IMR-90 (cell line): ENCODE measurements at regions not wholly inside any gene's neighbourhood (a gene's known extent, or its start where the extent isn't known, plus 50 kb on each side); places are given as distances from the start of the nearest gene placed in this dataset.

Experiments
- ATAC-seq: fragments of 200-7000 bp; cut with Tn5 transposase; 2 replicates; pipeline ENCODE4 v1.9.1; 2020; ENCODE audit warnings: low read depth, mild to moderate bottlenecking, moderate library complexity
- BruUV-seq: library from RNA; stranded (reverse); fragments of 400-500 nt; replicated peaks from 2 replicates; lab custom pipeline; 2021; lab: Mats Ljungman, UMichigan
- CTCF ChIA-PET: fragments of 300-600 bp; formaldehyde crosslinking; extraction: SDS; loops from one replicate; lab custom pipeline; 2021; ENCODE audit warnings: antibody characterized with exemption; lab: Yijun Ruan, JAX
- POLR2A ChIA-PET: fragments of 300-600 bp; sonication (Branson Sonifier 250); formaldehyde crosslinking; loops from one replicate; lab custom pipeline; 2022; ENCODE audit warnings: antibody characterized with exemption; ENCODE audit not compliant: unreplicated experiment; lab: Charles Lee
- DNase-seq: peaks from one replicate; pipeline ENCODE4 v3.0.0; 2013
- H2AFZ ChIP-seq: replicated peaks from 2 replicates; pipeline ENCODE3; 2013; ENCODE audit warnings: low read length, mild to moderate bottlenecking; ENCODE audit not compliant: poor library complexity
- H2AK5ac ChIP-seq: 2 replicates; pipeline ENCODE4 v1.6.1; 2013; ENCODE audit warnings: low read depth, low read length, inconsistent platforms
- H2AK9ac ChIP-seq: replicated peaks from 2 replicates; pipeline ENCODE3; 2013; ENCODE audit warnings: mild to moderate bottlenecking, low read depth, low read length, moderate library complexity; ENCODE audit not compliant: poor library complexity
- H2BK120ac ChIP-seq: 2 replicates; pipeline ENCODE4 v1.6.1; 2013; ENCODE audit warnings: low read depth, low read length, inconsistent platforms
- H2BK15ac ChIP-seq: 3 replicates; pipeline ENCODE4 v1.6.1; 2013; ENCODE audit warnings: low read depth, low read length, inconsistent platforms
- H2BK20ac ChIP-seq: 2 replicates; pipeline ENCODE4 v1.6.1; 2013; ENCODE audit warnings: low read depth, mild to moderate bottlenecking, inconsistent platforms, low read length, moderate library complexity
- H2BK5ac ChIP-seq: 2 replicates; pipeline ENCODE4 v1.6.1; 2013; ENCODE audit warnings: mild to moderate bottlenecking, low read depth, low read length, inconsistent platforms; ENCODE audit not compliant: poor library complexity, severe bottlenecking
- H3K14ac ChIP-seq: replicated peaks from 2 replicates; pipeline ENCODE4 v1.6.1; 2013; ENCODE audit warnings: low read depth, low read length, inconsistent platforms
- H3K18ac ChIP-seq: 2 replicates; pipeline ENCODE4 v1.6.1; 2013; ENCODE audit warnings: low read depth, low read length, control low read depth
- H3K23ac ChIP-seq: 2 replicates; pipeline ENCODE4 v1.6.1; 2013; ENCODE audit warnings: low read depth, low read length, inconsistent platforms
- H3K27ac ChIP-seq: 2 replicates; pipeline ENCODE4 v1.5.1; 2013; ENCODE audit warnings: mild to moderate bottlenecking, control low read depth, low read length; ENCODE audit not compliant: insufficient read depth
- H3K27me3 ChIP-seq: 2 replicates; pipeline ENCODE4 v1.6.1; 2013; ENCODE audit warnings: low read length; ENCODE audit not compliant: control insufficient read depth, insufficient read depth
- H3K36me3 ChIP-seq: 2 replicates; pipeline ENCODE4 v1.6.1; 2013; ENCODE audit warnings: low read length, mixed read lengths; ENCODE audit not compliant: control insufficient read depth, insufficient read depth
- H3K4ac ChIP-seq: 2 replicates; pipeline ENCODE4 v1.6.1; 2013; ENCODE audit warnings: low read depth, low read length, inconsistent platforms
- H3K4me1 ChIP-seq: 2 replicates; pipeline ENCODE4 v1.6.1; 2013; ENCODE audit warnings: low read length, mixed read lengths; ENCODE audit not compliant: control insufficient read depth, insufficient read depth
- H3K4me2 ChIP-seq: 2 replicates; pipeline ENCODE4 v1.6.1; 2013; ENCODE audit warnings: low read depth, mild to moderate bottlenecking, control low read depth, low read length, moderate library complexity
- H3K4me3 ChIP-seq: 2 replicates; pipeline ENCODE4 v1.5.1; 2013; ENCODE audit warnings: low read depth, mild to moderate bottlenecking, control low read depth, low read length, moderate library complexity; ENCODE audit not compliant: insufficient read depth
- H3K56ac ChIP-seq: 2 replicates; pipeline ENCODE4 v1.6.1; 2013; ENCODE audit warnings: low read length, inconsistent platforms; ENCODE audit not compliant: insufficient read depth; ENCODE audit errors: extremely low read depth
- H3K79me1 ChIP-seq, 2 experiments: 2 replicates each; pipeline ENCODE4 v1.6.1; 2013; ENCODE audit warnings: low read length in 2 of 2, inconsistent platforms in 1 of 2, low read depth in 1 of 2
- H3K9ac ChIP-seq: 2 replicates; pipeline ENCODE4 v1.6.1; 2013; ENCODE audit warnings: low read depth, low read length, control low read depth
- H3K9me1 ChIP-seq: 2 replicates; pipeline ENCODE4 v1.6.1; 2013; ENCODE audit warnings: low read length, inconsistent platforms; ENCODE audit not compliant: insufficient read depth
- H3K9me3 ChIP-seq: 2 replicates; pipeline ENCODE4 v1.6.1; 2013; ENCODE audit warnings: low read length; ENCODE audit not compliant: control insufficient read depth, insufficient read depth
- H4K20me1 ChIP-seq: 2 replicates; pipeline ENCODE4 v1.6.1; 2013; ENCODE audit warnings: low read length, inconsistent platforms; ENCODE audit not compliant: insufficient read depth
- H4K5ac ChIP-seq: 2 replicates; pipeline ENCODE4 v1.6.1; 2013; ENCODE audit warnings: mild to moderate bottlenecking, low read depth, low read length, control low read depth
- H4K8ac ChIP-seq, 2 experiments: 2 replicates each; pipeline ENCODE4 v1.6.1; 2013; ENCODE audit warnings: low read depth in 2 of 2, low read length in 2 of 2, control low read depth in 1 of 2, inconsistent platforms in 1 of 2
- H4K91ac ChIP-seq: 2 replicates; pipeline ENCODE4 v1.6.1; 2013; ENCODE audit warnings: low read depth, low read length, inconsistent platforms; ENCODE audit not compliant: insufficient read depth
- BHLHE40 ChIP-seq: fragments of 150-350 bp; IDR thresholded peaks from 2 replicates; pipeline ENCODE4 v1.6.1; 2016; ENCODE audit warnings: mild to moderate bottlenecking, low read depth, low read length
- CEBPB ChIP-seq: IDR thresholded peaks from 2 replicates; pipeline ENCODE4 v1.6.1; 2012; ENCODE audit warnings: low read depth, low read length, improper control_type of control experiment
- CHD1 ChIP-seq: IDR thresholded peaks from 2 replicates; pipeline ENCODE4 v1.6.1; 2012; ENCODE audit warnings: low read depth, low read length, improper control_type of control experiment
- CTCF ChIP-seq: conservative IDR thresholded peaks from 2 replicates; pipeline ENCODE4 v1.5.1; 2012; ENCODE audit warnings: mild to moderate bottlenecking, low read depth, low read length, improper control_type of control experiment
- FOS ChIP-seq: fragments of 150-350 bp; IDR thresholded peaks from 2 replicates; pipeline ENCODE4 v1.6.1; 2016; ENCODE audit warnings: low read depth, low read length
- MAFK ChIP-seq: IDR thresholded peaks from 2 replicates; pipeline ENCODE4 v1.6.1; 2012; ENCODE audit warnings: low read depth, low read length, improper control_type of control experiment
- NFE2L2 ChIP-seq: fragments of 150-350 bp; IDR thresholded peaks from 2 replicates; pipeline ENCODE4 v1.6.1; 2016; ENCODE audit warnings: low read depth, mild to moderate bottlenecking, low read length
- POLR2A ChIP-seq: IDR thresholded peaks from 2 replicates; pipeline ENCODE4 v1.6.1; 2012; ENCODE audit warnings: mild to moderate bottlenecking, low read depth, low read length
- RAD21 ChIP-seq: IDR thresholded peaks from 2 replicates; pipeline ENCODE4 v1.6.1; 2012; ENCODE audit warnings: low read length, improper control_type of control experiment
- RCOR1 ChIP-seq: IDR thresholded peaks from 2 replicates; pipeline ENCODE4 v1.6.1; 2012; ENCODE audit warnings: mild to moderate bottlenecking, low read length, improper control_type of control experiment; ENCODE audit not compliant: insufficient replicate concordance
- RFX5 ChIP-seq: IDR thresholded peaks from 2 replicates; pipeline ENCODE4 v1.8.0; 2012; ENCODE audit warnings: low read depth, mild to moderate bottlenecking, low read length, moderate library complexity
- SMC3 ChIP-seq: fragments of 150-350 bp; IDR thresholded peaks from 2 replicates; pipeline ENCODE4 v1.6.1; 2016; ENCODE audit warnings: low read depth, mild to moderate bottlenecking, antibody characterized with exemption, low read length, moderate library complexity
- USF2 ChIP-seq: fragments of 150-350 bp; IDR thresholded peaks from 2 replicates; pipeline ENCODE4 v1.6.1; 2017; ENCODE audit warnings: mild to moderate bottlenecking, antibody characterized with exemption, low read length, low read depth
- WGBS, 2 experiments: methylation state at CpG; one replicate each; pipeline versions ENCODE4 v1.1.5 to v1.1.7; 2013; ENCODE audit warnings: missing lambda C conversion rate in 2 of 2; ENCODE audit not compliant: insufficient read length in 1 of 2; ENCODE audit errors: extremely low coverage in 2 of 2; 5-methylcytosine and 5-hydroxymethylcytosine counted together
- dilution Hi-C: fragments of 300-500 bp; cut with HindIII; formaldehyde crosslinking; loops from one replicate; pipeline ENCODE4 v1.14.3; 2018; ENCODE audit warnings: low sequenced_read_pairs; ENCODE audit not compliant: unreplicated experiment
- in situ Hi-C: fragments of 300-500 bp; cut with MboI; formaldehyde crosslinking; loops from 3 replicates; pipeline ENCODE4 v1.14.3; 2019; ENCODE audit warnings: low sequenced_read_pairs, inconsistent platforms, mixed read lengths
- intact Hi-C: fragments of 100-400 bp; cut with micrococcal nuclease; formaldehyde crosslinking; loops from 2 replicates; pipeline ENCODE4 v1.10.0; 2022

GRCh38 chr10:4740471-4740870 is 85.5 kb upstream of the AKR1E2 start:
- Histone ChIP-seq H4K91ac (no peak overlapping the region), H3K9me1 (no peaks in the 10 kb centered on the region; the same call in 1 of the 2 replicates), H2BK5ac (no peak overlapping the region), H2AK9ac (no peak overlapping the region), H4K20me1 (no peaks in the 10 kb centered on the region), H3K27me3 (no peaks in the 10 kb centered on the region), H2AK5ac (no peak overlapping the region), H3K79me1 (peaks cover 0 to 4% of the 10 kb centered on the region in 2 experiments; a peak in 1 of 4 replicates), H3K9ac (no peak overlapping the region), H4K8ac (peak overlapping the region in 1 of 2 experiments; percentile 54; a peak in 1 of 4 replicates), H3K9me3 (no peaks in the 10 kb centered on the region), H2BK15ac (no peak overlapping the region), H3K4me2 (no peak overlapping the region; the same call in 1 of the 2 replicates), H2BK20ac (no peak overlapping the region), H3K56ac (no peak overlapping the region), H3K27ac (no peak overlapping the region), H3K36me3 (no peaks in the 10 kb centered on the region), H3K4ac (no peak overlapping the region), H2BK120ac (no peak overlapping the region), H3K14ac (0 out of 2 replicates have a peak overlapping the region, but pooled peaks have one; percentile 17), H3K4me3 (no peak overlapping the region), H3K18ac (peak overlapping the region; percentile 47; the same call in 1 of the 2 replicates), H2AFZ (no peak overlapping the region), H3K4me1 (peaks cover 3% of the 10 kb centered on the region; the same call in 1 of the 2 replicates), H4K5ac (peak overlapping the region; percentile 42; the same call in 1 of the 2 replicates), H3K23ac (no peak overlapping the region)
- TF ChIP-seq USF2 (no peak), MAFK (no peak), CHD1 (no peak), RFX5 (no peak), CEBPB (no peak), FOS (no peak), NFE2L2 (no peak), SMC3 (no peak), RCOR1 (no peak), CTCF (no peak), RAD21 (no peak), BHLHE40 (no peak), POLR2A (no peak)
- dilution Hi-C loops (no loop called here), in situ Hi-C loops (no loop called here), intact Hi-C loops (no loop called here)
- CTCF ChIA-PET: no interaction called here
- no CpG with 5 or more reads among the region's 2 CpGs for WGBS, 2 experiments
- POLR2A ChIA-PET: no interaction called here
- BruUV-seq: no TSS peak
- ATAC-seq (no peak), DNase-seq (peak; percentile 14)
